HCT116 (cell line): ENCODE measurements at regions not wholly inside any gene's neighbourhood (a gene's known extent, or its start where the extent isn't known, plus 50 kb on each side); places are given as distances from the start of the nearest gene placed in this dataset.

ENCODE experiments used
- CEBPB ChIP-seq: IDR thresholded peaks from 2 replicates; pipeline ENCODE4 v1.6.1; 2012; ENCODE audit warnings: low read depth
- JUND ChIP-seq: IDR thresholded peaks from 2 replicates; pipeline ENCODE4 v1.6.1; 2012
- POLR2A ChIP-seq: IDR thresholded peaks from 2 replicates; pipeline ENCODE4 v1.7.0; 2011; ENCODE audit warnings: borderline replicate concordance; ENCODE audit not compliant: insufficient read depth, insufficient read length; ENCODE audit errors: extremely low read depth
- POLR2AphosphoS5 ChIP-seq: IDR thresholded peaks from 2 replicates; pipeline ENCODE4 v1.6.1; 2011; ENCODE audit warnings: mild to moderate bottlenecking, low read depth, low read length, moderate library complexity
- TCF7L2 ChIP-seq: IDR thresholded peaks from 2 replicates; pipeline ENCODE4 v1.7.0; 2011; ENCODE audit warnings: borderline replicate concordance, inconsistent platforms; ENCODE audit not compliant: insufficient read depth, insufficient read length; ENCODE audit errors: extremely low read depth
- TF ChIP-seq, protein P1 (sequence below): IDR thresholded peaks from 2 replicates; pipeline ENCODE4 v1.6.1; 2012; ENCODE audit warnings: low read depth
- TF ChIP-seq, protein P2 (sequence below): IDR thresholded peaks from 2 replicates; pipeline ENCODE4 v1.6.1; 2012
- TF ChIP-seq, protein P3 (sequence below), 3 experiments: fragments of 200-600 bp in 1 of 3; sonication (generic) in 1 of 3; IDR thresholded peaks in 2 of 3; conservative IDR thresholded peaks in 1 of 3; 2 replicates each; pipeline ENCODE4 v1.5.1; 2012 to 2017; ENCODE audit warnings: low read depth in 2 of 3, low read length in 2 of 3, antibody characterized with exemption in 1 of 3, borderline replicate concordance in 1 of 3, control low read depth in 1 of 3, mild to moderate bottlenecking in 1 of 3, mixed read lengths in 1 of 3, mixed run types in 1 of 3, moderate library complexity in 1 of 3; ENCODE audit not compliant: insufficient read depth in 1 of 3
- TF ChIP-seq, protein P4 (sequence below): IDR thresholded peaks from 2 replicates; pipeline ENCODE4 v1.6.1; 2012

DNA sequence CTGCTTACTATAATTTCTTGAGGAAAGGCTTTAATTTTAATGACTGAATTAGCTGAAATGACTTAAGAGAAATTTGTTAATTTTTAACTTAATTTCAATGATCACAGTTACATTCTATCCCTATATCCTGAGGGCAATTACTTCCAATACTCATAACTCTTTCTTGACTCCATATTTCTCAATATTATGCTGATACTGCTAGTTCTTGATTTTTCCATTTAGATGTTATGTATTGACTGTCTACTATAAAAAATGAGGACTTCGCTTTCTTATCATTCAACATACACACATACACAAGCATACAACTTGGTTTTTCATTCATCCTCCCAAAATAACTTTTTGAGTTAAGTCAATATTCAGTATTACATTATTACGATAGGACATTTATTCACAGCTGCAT, 176.2 kb downstream of the PHLDA1 start:
- TF ChIP-seq, protein P1, sequence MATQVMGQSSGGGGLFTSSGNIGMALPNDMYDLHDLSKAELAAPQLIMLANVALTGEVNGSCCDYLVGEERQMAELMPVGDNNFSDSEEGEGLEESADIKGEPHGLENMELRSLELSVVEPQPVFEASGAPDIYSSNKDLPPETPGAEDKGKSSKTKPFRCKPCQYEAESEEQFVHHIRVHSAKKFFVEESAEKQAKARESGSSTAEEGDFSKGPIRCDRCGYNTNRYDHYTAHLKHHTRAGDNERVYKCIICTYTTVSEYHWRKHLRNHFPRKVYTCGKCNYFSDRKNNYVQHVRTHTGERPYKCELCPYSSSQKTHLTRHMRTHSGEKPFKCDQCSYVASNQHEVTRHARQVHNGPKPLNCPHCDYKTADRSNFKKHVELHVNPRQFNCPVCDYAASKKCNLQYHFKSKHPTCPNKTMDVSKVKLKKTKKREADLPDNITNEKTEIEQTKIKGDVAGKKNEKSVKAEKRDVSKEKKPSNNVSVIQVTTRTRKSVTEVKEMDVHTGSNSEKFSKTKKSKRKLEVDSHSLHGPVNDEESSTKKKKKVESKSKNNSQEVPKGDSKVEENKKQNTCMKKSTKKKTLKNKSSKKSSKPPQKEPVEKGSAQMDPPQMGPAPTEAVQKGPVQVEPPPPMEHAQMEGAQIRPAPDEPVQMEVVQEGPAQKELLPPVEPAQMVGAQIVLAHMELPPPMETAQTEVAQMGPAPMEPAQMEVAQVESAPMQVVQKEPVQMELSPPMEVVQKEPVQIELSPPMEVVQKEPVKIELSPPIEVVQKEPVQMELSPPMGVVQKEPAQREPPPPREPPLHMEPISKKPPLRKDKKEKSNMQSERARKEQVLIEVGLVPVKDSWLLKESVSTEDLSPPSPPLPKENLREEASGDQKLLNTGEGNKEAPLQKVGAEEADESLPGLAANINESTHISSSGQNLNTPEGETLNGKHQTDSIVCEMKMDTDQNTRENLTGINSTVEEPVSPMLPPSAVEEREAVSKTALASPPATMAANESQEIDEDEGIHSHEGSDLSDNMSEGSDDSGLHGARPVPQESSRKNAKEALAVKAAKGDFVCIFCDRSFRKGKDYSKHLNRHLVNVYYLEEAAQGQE, result no peak
- TF ChIP-seq, protein P2, sequence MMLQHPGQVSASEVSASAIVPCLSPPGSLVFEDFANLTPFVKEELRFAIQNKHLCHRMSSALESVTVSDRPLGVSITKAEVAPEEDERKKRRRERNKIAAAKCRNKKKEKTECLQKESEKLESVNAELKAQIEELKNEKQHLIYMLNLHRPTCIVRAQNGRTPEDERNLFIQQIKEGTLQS, result no peak
- TF ChIP-seq, protein P3, sequence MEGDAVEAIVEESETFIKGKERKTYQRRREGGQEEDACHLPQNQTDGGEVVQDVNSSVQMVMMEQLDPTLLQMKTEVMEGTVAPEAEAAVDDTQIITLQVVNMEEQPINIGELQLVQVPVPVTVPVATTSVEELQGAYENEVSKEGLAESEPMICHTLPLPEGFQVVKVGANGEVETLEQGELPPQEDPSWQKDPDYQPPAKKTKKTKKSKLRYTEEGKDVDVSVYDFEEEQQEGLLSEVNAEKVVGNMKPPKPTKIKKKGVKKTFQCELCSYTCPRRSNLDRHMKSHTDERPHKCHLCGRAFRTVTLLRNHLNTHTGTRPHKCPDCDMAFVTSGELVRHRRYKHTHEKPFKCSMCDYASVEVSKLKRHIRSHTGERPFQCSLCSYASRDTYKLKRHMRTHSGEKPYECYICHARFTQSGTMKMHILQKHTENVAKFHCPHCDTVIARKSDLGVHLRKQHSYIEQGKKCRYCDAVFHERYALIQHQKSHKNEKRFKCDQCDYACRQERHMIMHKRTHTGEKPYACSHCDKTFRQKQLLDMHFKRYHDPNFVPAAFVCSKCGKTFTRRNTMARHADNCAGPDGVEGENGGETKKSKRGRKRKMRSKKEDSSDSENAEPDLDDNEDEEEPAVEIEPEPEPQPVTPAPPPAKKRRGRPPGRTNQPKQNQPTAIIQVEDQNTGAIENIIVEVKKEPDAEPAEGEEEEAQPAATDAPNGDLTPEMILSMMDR (IDR thresholded peaks at IDR 0.05 in 2 of 3, conservative IDR thresholded peaks at IDR 0.05 in 1 of 3; ENCODE audit: borderline replicate concordance in 1 of 3, insufficient read depth in 1 of 3, low read depth in 2 of 3, low read length in 2 of 3), result no peak
- TF ChIP-seq CEBPB (no peak), POLR2A (no peak), JUND (no peak), POLR2AphosphoS5 (no peak), TCF7L2 (no peak)
- TF ChIP-seq, protein P4, sequence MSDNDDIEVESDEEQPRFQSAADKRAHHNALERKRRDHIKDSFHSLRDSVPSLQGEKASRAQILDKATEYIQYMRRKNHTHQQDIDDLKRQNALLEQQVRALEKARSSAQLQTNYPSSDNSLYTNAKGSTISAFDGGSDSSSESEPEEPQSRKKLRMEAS, result no peak
